ENCODE measurements at regions not wholly inside any gene's neighbourhood (a gene's known extent, or its start where the extent isn't known, plus 50 kb on each side); places are given as distances from the start of the nearest gene placed in this dataset.

GRCh38 chr6:22949967-22950366 is 380.6 kb downstream of the HDGFL1 start:
- DNase-seq = no peak

- DNase-seq = no peak
These were observed 382.7 kb downstream of the HDGFL1 start for GRCh38 chr6:22952097-22952496.

- no peak for DNase-seq
These were observed 385.5 kb downstream of the HDGFL1 start for GRCh38 chr6:22954749-22955385.

- DNase-seq = no peak
These were observed 386.8 kb downstream of the HDGFL1 start for GRCh38 chr6:22956029-22956681.

GRCh38 chr6:22958677-22959076 is 389.3 kb downstream of the HDGFL1 start:
- no peak for DNase-seq

- DNase-seq = no peak
These were observed 390.2 kb downstream of the HDGFL1 start for GRCh38 chr6:22959571-22959970.

- no peak for DNase-seq
These were observed 395.0 kb downstream of the HDGFL1 start for GRCh38 chr6:22964334-22964733.

- no peak for DNase-seq
These were observed 396.5 kb downstream of the HDGFL1 start for GRCh38 chr6:22965889-22966288.

- DNase-seq = no peak
These were observed 397.5 kb downstream of the HDGFL1 start for GRCh38 chr6:22966691-22967422.

GRCh38 chr6:22970004-22970403 is 400.6 kb downstream of the HDGFL1 start:
- no peak for DNase-seq

GRCh38 chr6:22972771-22973170 is 403.4 kb downstream of the HDGFL1 start:
- no peak for DNase-seq

GRCh38 chr6:22975079-22975478 is 405.7 kb downstream of the HDGFL1 start:
- DNase-seq = no peak

GRCh38 chr6:22980446-22980845 is 411.1 kb downstream of the HDGFL1 start:
- peak; percentile 23 for DNase-seq

- DNase-seq = no peak
These were observed 432.8 kb downstream of the HDGFL1 start for GRCh38 chr6:23002044-23002619.

GRCh38 chr6:23003671-23004467 is 434.5 kb downstream of the HDGFL1 start:
- DNase-seq = peak; percentile 58

GRCh38 chr6:23006656-23007055 is 437.3 kb downstream of the HDGFL1 start:
- no peak for DNase-seq

GRCh38 chr6:23011615-23012014 is 442.2 kb downstream of the HDGFL1 start:
- DNase-seq = no peak

- no peak for DNase-seq
These were observed 444.4 kb downstream of the HDGFL1 start for GRCh38 chr6:23013776-23014175.

- DNase-seq = no peak
These were observed 447.3 kb downstream of the HDGFL1 start for GRCh38 chr6:23016696-23017095.

- DNase-seq = no peak
These were observed 452.1 kb downstream of the HDGFL1 start for GRCh38 chr6:23021487-23021886.

GRCh38 chr6:23027281-23027680 is 457.9 kb downstream of the HDGFL1 start:
- DNase-seq = no peak

- peak; percentile 20 for DNase-seq
These were observed 462.6 kb downstream of the HDGFL1 start for GRCh38 chr6:23031986-23032385.

- DNase-seq = no peak
These were observed 465.6 kb downstream of the HDGFL1 start for GRCh38 chr6:23034926-23035325.

Data from HCEC 1CT (cell line).